Transverse colon (tissue), 4 donors: ENCODE measurements at regions not wholly inside any gene's neighbourhood (a gene's known extent, or its start where the extent isn't known, plus 50 kb on each side); places are given as distances from the start of the nearest gene placed in this dataset.

Experiments
- DNase-seq: peaks from one replicate; pipeline ENCODE4 v3.0.0-alpha.2; 2019
- H3K27ac ChIP-seq, 4 donors: fragments of 200-600 bp; sonication (generic); 2 replicates each; pipeline ENCODE4 v1.5.1; 2016 to 2018; ENCODE audit warnings: inconsistent platforms in 4 of 4
- H3K27me3 ChIP-seq: fragments of 200-600 bp; sonication (generic); 2 replicates; pipeline ENCODE4 v1.5.1; 2017; ENCODE audit warnings: inconsistent platforms
- H3K36me3 ChIP-seq, 4 donors: fragments of 200-600 bp; sonication (generic); 2 replicates each; pipeline ENCODE4 v1.5.1; 2017 to 2019; ENCODE audit warnings: inconsistent platforms in 4 of 4
- H3K4me1 ChIP-seq, 4 donors: fragments of 200-600 bp; sonication (generic); 2 replicates each; pipeline ENCODE4 v1.5.1; 2017 to 2020; ENCODE audit warnings: inconsistent platforms in 4 of 4
- H3K4me3 ChIP-seq, 4 donors: fragments of 200-600 bp; sonication (generic); 1 replicate in 1 of 4; 2 replicates in 3 of 4; pipeline versions ENCODE4 v1.5.1 to v1.6.1; 2017 to 2019; ENCODE audit warnings: inconsistent platforms in 4 of 4
- H3K9me3 ChIP-seq, 2 donors: fragments of 200-600 bp; sonication (generic); 2 replicates each; pipeline ENCODE4 v1.5.1; 2017 to 2019; ENCODE audit warnings: inconsistent platforms in 2 of 2
- EP300 ChIP-seq: sonication (generic); formaldehyde crosslinking; IDR thresholded peaks from one replicate; pipeline ENCODE4 v1.6.1; 2017; ENCODE audit warnings: antibody characterized with exemption, low read depth
- POLR2A ChIP-seq: fragments of 450-650 bp; IDR thresholded peaks from one replicate; pipeline ENCODE4 v1.6.1; 2016; ENCODE audit warnings: antibody characterized with exemption, mild to moderate bottlenecking, moderate library complexity
- POLR2AphosphoS5 ChIP-seq, 3 donors: sonication (generic); formaldehyde crosslinking; IDR thresholded peaks; one replicate each; pipeline ENCODE4 v1.6.1; 2016; ENCODE audit warnings: antibody characterized with exemption in 3 of 3
- WGBS, 2 donors: methylation state at CpG; one replicate each; pipeline ENCODE4 v1.1.5; 2018; ENCODE audit warnings: low coverage in 1 of 2; 5-methylcytosine and 5-hydroxymethylcytosine counted together
- in situ Hi-C, 4 donors: fragments of 200-750 bp; cut with MboI; loops; one replicate each; pipeline versions ENCODE4 v1.15.0 to v1.15.1; 2017; ENCODE audit warnings: low sequenced_read_pairs in 3 of 4, low pct_ligation_motif_present in 1 of 4, low pct_unique_long_range_greater_than_20kb in 1 of 4
- intact Hi-C: fragments of 100-400 bp; cut with DNase I; formaldehyde crosslinking; loops from one replicate; pipeline ENCODE4 v1.15.1; 2023; ENCODE audit warnings: low total_unique reads
- TF ChIP-seq, protein P1 (sequence below), 5 experiments: fragments of 200-600 bp in 3 of 5; fragments of 450-650 bp in 2 of 5; sonication (generic) in 3 of 5; IDR thresholded peaks; 1 replicate in 2 of 5; 2 replicates in 3 of 5; pipeline ENCODE4 v1.5.1; 2016 to 2017; ENCODE audit warnings: antibody characterized with exemption in 5 of 5, inconsistent platforms in 3 of 5, mild to moderate bottlenecking in 2 of 5, moderate library complexity in 1 of 5

DNA sequence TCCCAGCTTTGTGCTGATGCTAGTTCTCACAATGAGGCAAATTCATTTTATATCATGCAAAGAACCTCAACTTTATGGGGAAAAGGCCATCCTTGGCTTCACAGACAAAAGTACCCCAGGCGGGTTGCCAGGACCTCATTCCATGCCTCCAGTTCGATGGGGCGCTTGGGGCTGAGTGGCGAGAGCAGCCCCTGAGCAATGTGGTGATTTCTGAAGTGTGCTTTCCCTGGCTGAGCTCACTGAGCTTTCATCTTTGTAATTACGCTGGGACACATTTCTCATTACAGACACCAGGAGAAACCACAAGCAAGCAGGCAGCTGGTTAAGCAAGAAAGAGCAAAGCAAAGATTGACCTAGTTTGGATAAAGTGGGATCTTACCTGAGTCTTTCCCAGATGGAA lies 301.5 kb upstream of the CDH4 start:
- H3K4me1 ChIP-seq, result no peaks in the 10 kb centered on the region
- no peak for TF ChIP-seq EP300
- no peak for TF ChIP-seq POLR2A
- no peak for TF ChIP-seq POLR2AphosphoS5 (IDR thresholded peaks at IDR 0.05)
- TF ChIP-seq, protein P1, sequence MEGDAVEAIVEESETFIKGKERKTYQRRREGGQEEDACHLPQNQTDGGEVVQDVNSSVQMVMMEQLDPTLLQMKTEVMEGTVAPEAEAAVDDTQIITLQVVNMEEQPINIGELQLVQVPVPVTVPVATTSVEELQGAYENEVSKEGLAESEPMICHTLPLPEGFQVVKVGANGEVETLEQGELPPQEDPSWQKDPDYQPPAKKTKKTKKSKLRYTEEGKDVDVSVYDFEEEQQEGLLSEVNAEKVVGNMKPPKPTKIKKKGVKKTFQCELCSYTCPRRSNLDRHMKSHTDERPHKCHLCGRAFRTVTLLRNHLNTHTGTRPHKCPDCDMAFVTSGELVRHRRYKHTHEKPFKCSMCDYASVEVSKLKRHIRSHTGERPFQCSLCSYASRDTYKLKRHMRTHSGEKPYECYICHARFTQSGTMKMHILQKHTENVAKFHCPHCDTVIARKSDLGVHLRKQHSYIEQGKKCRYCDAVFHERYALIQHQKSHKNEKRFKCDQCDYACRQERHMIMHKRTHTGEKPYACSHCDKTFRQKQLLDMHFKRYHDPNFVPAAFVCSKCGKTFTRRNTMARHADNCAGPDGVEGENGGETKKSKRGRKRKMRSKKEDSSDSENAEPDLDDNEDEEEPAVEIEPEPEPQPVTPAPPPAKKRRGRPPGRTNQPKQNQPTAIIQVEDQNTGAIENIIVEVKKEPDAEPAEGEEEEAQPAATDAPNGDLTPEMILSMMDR (IDR thresholded peaks at IDR 0.05), result no peak
- DNase-seq, result no peak
- intact Hi-C loops, result no loop called here
- no peak overlapping the region for H3K27ac ChIP-seq
- no peaks in the 10 kb centered on the region for H3K36me3 ChIP-seq
- H3K4me3 ChIP-seq, result no peak overlapping the region
- no peaks in the 10 kb centered on the region for H3K9me3 ChIP-seq
- 48 to 79% methylated on average over 4 to 5 of the region's 5 CpGs for WGBS, 2 donors
- in situ Hi-C loops, result loop anchor here in 1 of 4 donors (25.0 kb wide), 1 partner anchor 88 kb away; no protein-coding TSS in a partner anchor
- H3K27me3 ChIP-seq, result no peaks in the 10 kb centered on the region

DNA sequence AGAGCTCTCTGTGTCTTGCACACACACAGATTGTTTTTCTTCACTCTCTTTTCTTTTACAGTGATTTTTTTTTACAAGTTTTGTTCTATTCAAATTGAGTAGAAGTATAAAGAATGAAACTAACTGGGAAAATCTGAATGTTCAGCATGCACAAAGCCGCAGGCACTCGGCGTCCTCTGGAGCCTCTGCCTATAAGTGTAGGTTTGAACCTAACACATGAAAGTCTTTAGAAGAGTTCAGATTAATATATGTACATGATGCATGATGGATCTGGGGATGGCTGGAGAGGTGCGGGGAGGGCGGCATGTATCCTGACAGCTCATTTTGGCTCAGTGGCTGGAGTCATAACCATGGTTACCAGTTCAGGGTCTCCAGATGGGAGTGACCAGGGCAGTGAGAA lies 301.1 kb upstream of the CDH4 start:
- no peaks in the 10 kb centered on the region for H3K27me3 ChIP-seq
- in situ Hi-C loops, result loop anchor here in 1 of 4 donors (25.0 kb wide), 1 partner anchor 89 kb away; no protein-coding TSS in a partner anchor
- no peak overlapping the region for H3K27ac ChIP-seq
- no peak overlapping the region for H3K4me3 ChIP-seq
- DNase-seq, result no peak
- TF ChIP-seq, protein P1 (IDR thresholded peaks at IDR 0.05), result no peak
- H3K9me3 ChIP-seq, result no peaks in the 10 kb centered on the region
- intact Hi-C loops, result no loop called here
- WGBS, 2 donors, result 87 to 90% methylated on average over 3 to 5 of the region's 5 CpGs
- no peaks in the 10 kb centered on the region for H3K36me3 ChIP-seq
- H3K4me1 ChIP-seq, result no peaks in the 10 kb centered on the region

DNA sequence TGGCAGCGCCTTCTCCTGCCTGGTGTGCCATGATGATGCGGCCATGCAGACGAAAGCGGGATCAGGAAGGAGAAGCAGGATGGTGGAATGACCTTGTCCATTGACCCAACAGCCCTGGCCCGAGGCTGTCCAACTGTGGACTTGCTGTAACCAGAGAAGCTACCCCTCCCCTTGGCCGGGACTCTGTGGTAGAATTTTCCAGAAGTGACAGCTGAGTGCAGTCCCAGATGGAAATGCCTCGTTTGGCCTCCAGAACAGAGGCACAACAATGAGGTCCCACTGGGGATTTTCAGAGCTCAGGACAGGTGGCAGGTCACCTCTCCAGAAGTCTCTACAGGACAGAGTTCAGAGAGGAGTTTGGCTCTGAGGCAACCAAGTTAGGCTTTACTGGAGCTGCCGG lies 299.2 kb upstream of the CDH4 start:
- no peak for DNase-seq
- no peaks in the 10 kb centered on the region for H3K27me3 ChIP-seq
- WGBS, 2 donors, result 83 to 86% methylated on average over 4 to 8 of the region's 8 CpGs
- no peaks in the 10 kb centered on the region for H3K4me1 ChIP-seq
- H3K9me3 ChIP-seq, result no peaks in the 10 kb centered on the region
- in situ Hi-C loops (loop anchor here in 1 of 4 donors (25.0 kb wide), 1 partner anchor 91 kb away; no protein-coding TSS in a partner anchor), intact Hi-C loops (no loop called here)
- no peak overlapping the region for H3K4me3 ChIP-seq
- no peak for TF ChIP-seq POLR2A
- TF ChIP-seq, protein P1 (IDR thresholded peaks at IDR 0.05), result no peak
- TF ChIP-seq POLR2AphosphoS5 (IDR thresholded peaks at IDR 0.05), result no peak
- no peak for TF ChIP-seq EP300
- H3K27ac ChIP-seq, result no peak overlapping the region
- H3K36me3 ChIP-seq, result no peaks in the 10 kb centered on the region

DNA sequence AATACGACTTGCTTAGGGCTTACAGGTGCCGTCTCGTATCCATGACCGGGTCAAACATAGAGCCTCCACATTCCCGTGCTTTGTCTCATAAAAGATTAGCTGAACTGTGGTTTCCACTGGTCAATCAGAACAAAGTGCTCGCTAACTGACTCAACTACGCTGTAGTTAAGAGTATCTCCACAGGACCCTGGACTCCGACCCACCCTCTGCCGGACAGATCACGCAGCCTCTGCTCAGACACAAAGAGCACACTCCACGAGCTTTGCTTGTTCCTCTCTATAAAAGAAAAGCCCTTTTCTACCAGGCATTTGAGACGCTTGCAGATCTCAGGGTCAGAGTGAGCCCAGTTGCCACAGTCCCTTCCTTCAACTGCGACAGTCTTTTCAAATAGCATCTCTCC lies 298.7 kb upstream of the CDH4 start:
- Histone ChIP-seq H3K36me3 (no peaks in the 10 kb centered on the region), H3K27me3 (no peaks in the 10 kb centered on the region), H3K9me3 (no peaks in the 10 kb centered on the region), H3K4me1 (no peaks in the 10 kb centered on the region), H3K4me3 (no peak overlapping the region), H3K27ac (no peak overlapping the region)
- in situ Hi-C loops (loop anchor here in 1 of 4 donors (25.0 kb wide), 1 partner anchor 91 kb away; no protein-coding TSS in a partner anchor), intact Hi-C loops (no loop called here)
- 74 to 86% methylated on average over 10 to 13 of the region's 13 CpGs for WGBS, 2 donors
- no peak for DNase-seq
- TF ChIP-seq EP300 (no peak), POLR2AphosphoS5 (IDR thresholded peaks at IDR 0.05) (no peak)
- TF ChIP-seq, protein P1 (IDR thresholded peaks at IDR 0.05), result no peak
